ENCODE measurements at regions not wholly inside any gene's neighbourhood (a gene's known extent, or its start where the extent isn't known, plus 50 kb on each side); places are given as distances from the start of the nearest gene placed in this dataset.

DNA sequence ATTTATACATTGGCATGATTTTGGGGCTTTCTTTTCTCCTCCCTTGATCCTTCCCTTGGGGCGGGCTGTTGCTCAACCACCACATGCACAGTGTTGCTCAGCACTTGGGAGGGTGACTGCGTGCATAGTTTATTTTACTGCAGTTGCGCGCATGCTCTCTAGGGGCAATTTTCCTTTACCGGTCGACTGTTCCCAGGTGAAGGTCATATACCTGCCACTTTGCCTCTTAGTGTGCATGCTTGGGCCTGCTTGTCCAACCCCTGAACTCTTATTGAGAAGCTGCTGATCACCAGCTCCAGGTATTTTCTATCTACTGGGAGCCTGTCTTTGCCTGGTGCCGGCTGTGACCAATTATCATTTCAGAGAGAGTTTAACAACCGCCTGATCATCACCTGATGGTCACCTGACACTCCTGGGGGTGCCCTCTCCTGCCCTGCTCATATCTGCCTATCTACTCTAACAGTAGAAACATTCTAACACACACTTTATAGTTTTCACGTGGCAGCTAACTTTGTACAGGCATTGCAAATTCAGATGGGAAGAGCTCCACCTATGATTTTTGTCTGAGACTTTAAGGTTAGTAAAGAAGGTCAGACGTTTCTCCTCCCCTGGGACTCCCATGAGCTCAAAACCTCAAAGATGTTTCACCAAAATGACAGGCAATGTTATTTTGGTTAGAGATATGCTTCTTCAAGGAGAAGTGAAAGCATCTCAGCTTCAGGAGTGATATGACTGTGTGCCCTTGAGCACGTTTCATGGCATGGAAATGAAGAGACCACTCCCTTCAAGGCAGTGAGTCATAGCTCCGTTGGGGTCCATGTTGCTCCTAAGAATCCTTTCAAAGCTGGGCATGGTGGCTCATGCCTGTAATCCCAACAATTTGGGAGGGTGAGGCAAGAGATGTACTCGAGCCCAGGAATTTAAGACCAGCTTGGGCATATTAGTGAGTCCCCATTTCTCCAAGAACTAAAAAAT lies 227.5 kb upstream of the MYLIP start:
- intact Hi-C loops (cut with DNase I) = no loop called here
- TF ChIP-seq, protein P1, sequence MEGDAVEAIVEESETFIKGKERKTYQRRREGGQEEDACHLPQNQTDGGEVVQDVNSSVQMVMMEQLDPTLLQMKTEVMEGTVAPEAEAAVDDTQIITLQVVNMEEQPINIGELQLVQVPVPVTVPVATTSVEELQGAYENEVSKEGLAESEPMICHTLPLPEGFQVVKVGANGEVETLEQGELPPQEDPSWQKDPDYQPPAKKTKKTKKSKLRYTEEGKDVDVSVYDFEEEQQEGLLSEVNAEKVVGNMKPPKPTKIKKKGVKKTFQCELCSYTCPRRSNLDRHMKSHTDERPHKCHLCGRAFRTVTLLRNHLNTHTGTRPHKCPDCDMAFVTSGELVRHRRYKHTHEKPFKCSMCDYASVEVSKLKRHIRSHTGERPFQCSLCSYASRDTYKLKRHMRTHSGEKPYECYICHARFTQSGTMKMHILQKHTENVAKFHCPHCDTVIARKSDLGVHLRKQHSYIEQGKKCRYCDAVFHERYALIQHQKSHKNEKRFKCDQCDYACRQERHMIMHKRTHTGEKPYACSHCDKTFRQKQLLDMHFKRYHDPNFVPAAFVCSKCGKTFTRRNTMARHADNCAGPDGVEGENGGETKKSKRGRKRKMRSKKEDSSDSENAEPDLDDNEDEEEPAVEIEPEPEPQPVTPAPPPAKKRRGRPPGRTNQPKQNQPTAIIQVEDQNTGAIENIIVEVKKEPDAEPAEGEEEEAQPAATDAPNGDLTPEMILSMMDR (IDR thresholded peaks at IDR 0.05) = no peak

DNA sequence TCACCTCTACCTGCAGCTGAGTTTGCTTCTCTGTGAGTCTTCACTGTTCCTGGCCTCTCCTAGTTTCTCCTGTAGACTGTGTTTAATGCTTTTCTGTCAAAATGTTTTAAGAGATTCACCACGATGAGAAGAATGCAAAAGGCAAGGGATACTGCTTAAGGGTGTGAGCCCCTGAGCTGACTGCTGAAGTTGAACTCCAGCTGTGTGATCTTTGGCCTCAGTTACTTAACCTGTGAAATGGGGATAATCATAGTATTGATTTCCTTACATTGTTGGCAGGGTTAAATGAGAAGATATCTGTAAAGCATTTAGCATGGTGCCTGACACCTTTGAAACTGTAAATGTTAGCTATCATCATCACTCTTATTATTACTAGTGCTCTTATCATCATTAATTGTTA lies 230.2 kb upstream of the MYLIP start:
- H3K36me3 ChIP-seq = no peaks in the 10 kb centered on the region
- TF ChIP-seq, protein P1 (IDR thresholded peaks at IDR 0.05) = no peak
- ATAC-seq (no peak), DNase-seq (no peak)
- H3K4me3 ChIP-seq = no peak overlapping the region
- no peaks in the 10 kb centered on the region for H3K9me3 ChIP-seq
- intact Hi-C loops (cut with DNase I) = no loop called here
- H3K4me1 ChIP-seq = peaks cover 14% of the 10 kb centered on the region
- H3K27ac ChIP-seq = no peak overlapping the region
- no peaks in the 10 kb centered on the region for H3K27me3 ChIP-seq

More for the DNA sequence above, 227.5 kb upstream of the MYLIP start:
- no peak overlapping the region for H3K27ac ChIP-seq
- ATAC-seq (peak; percentile 41), DNase-seq (no peak)
- no peak overlapping the region for H3K4me3 ChIP-seq
- no peaks in the 10 kb centered on the region for H3K9me3 ChIP-seq
- H3K4me1 ChIP-seq = peaks cover 10% of the 10 kb centered on the region
- no peaks in the 10 kb centered on the region for H3K27me3 ChIP-seq
- H3K36me3 ChIP-seq = no peaks in the 10 kb centered on the region

DNA sequence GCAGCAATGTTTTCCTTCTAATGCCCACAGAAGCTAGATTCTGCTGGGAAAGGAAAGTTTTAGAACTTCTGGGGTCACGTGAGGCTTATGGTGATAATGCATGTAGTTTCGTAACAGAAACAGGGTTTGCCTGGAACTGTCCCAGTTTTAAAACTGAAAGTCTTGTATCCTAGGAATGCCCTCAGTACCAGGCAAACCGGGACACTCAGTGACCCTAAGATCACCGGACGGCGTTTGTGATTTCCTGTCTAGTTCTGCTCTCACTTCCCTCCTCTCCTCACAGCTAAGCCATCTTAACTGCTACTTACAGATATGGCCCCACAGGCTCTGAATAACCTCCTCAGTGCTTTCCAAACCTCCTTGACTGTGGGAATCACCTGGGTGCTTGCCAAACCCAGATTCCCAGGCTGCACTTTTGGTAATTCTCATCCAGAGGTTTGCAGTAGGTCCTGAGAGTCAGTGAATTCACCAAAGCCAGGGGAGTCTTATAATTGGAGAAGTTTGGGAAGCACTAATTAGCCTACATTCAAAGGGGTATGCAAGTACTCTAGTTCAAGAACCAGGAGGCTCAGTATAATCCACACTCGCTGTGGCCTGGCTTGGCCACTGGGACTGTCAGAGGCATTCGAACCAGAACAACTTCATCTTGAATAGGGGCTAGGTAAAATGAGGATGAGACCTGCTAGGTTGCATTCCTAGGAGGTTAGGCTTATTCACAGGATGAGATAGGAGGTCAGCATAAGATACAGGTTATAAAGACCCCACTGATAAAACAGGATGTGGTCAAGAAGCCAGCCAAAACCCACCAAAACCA lies 231.6 kb upstream of the MYLIP start:
- Histone ChIP-seq H3K27ac (peak overlapping the region; percentile 61), H3K4me3 (no peak overlapping the region), H3K36me3 (no peaks in the 10 kb centered on the region), H3K4me1 (peaks cover 14% of the 10 kb centered on the region), H3K27me3 (no peaks in the 10 kb centered on the region), H3K9me3 (no peaks in the 10 kb centered on the region)
- ATAC-seq (peak; percentile 79), DNase-seq (no peak)
- TF ChIP-seq, protein P1 (IDR thresholded peaks at IDR 0.05) = no peak
- intact Hi-C loops (cut with DNase I) = no loop called here

DNA sequence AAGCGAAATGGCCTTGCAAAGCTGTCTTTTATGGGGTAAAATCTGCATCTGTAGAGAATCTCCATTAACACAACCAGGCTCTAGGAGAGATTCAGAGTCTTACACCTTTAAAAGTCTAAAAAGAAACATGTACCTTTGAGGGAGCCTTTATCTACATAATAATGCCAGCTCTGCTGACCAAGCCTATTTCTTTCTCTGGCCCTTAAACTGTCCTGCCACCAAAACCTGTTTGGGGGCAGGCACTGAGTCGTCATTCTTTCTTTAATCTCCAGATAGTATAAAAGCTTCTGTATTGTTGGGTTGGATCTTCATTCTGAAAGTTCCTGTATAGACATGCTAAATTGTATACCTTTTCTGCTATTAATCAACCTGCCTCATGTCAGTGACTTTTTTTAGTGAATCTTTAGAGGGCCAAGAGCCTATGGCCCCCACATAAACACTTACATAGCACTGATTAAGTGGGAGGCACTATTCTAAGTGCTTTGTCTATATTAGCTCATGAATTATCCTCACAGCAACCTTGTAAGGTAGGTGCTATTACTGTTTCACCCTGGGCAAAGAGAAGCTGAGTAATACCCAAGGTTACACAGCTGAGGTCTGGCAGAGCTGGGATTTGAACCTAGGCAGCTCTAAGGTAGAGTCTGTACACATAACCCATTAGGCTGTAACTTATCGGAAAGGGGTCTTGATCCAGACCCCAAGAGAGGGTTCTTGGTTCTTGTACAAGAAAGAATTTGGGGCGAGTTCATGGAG lies 232.3 kb upstream of the DTNBP1 start:
- H3K27me3 ChIP-seq = no peaks in the 10 kb centered on the region
- H3K27ac ChIP-seq = no peak overlapping the region
- TF ChIP-seq, protein P1 (IDR thresholded peaks at IDR 0.05) = no peak
- peaks cover 14% of the 10 kb centered on the region for H3K4me1 ChIP-seq
- no peaks in the 10 kb centered on the region for H3K9me3 ChIP-seq
- ATAC-seq (no peak), DNase-seq (no peak)
- intact Hi-C loops (cut with DNase I) = no loop called here
- no peaks in the 10 kb centered on the region for H3K36me3 ChIP-seq
- no peak overlapping the region for H3K4me3 ChIP-seq

DNA sequence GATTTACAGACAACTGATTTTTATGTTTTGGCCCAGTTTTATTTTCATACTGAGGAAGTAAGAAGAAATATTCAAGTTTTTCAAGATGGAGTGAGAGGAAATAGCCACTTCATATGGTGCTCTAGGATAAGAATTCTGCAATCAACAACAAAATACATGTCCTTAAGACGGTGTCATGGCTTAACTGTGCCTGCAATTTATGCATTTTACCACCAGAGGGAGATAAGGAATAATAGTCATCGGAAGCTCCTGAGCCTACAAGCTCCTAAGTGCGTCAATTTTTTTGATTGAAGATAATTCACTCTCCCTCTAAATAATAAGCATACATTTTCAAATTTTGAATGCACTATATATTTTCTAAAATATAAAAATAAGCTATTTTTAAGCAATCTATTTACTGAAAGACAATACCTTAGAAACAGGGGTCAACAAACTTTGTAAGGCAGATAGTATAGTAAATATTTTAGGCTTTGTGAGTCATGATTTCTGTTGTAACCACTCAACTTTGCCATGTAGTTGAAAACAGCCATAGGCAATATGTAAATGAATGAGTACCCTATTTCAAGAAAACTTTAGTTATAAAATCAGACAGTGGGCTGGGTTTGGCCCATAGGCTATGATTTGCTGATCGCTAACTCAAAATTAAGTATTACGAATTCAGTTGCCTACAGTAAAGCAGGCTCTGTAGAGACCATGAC lies 230.9 kb upstream of the DTNBP1 start:
- DNase-seq = no peak
- intact Hi-C loops (cut with DNase I) = no loop called here
- TF ChIP-seq, protein P1 (IDR thresholded peaks at IDR 0.05) = peak; percentile 48
- H3K4me1 ChIP-seq = peaks cover 27% of the 10 kb centered on the region
- H3K9me3 ChIP-seq = no peaks in the 10 kb centered on the region
- no peak for ATAC-seq
- H3K27ac ChIP-seq = no peak overlapping the region
- no peaks in the 10 kb centered on the region for H3K27me3 ChIP-seq
- no peaks in the 10 kb centered on the region for H3K36me3 ChIP-seq
- H3K4me3 ChIP-seq = no peak overlapping the region
